GM12878 (cell line): ENCODE measurements at regions not wholly inside any gene's neighbourhood (a gene's known extent, or its start where the extent isn't known, plus 50 kb on each side); places are given as distances from the start of the nearest gene placed in this dataset.

Experiments
- ATAC-seq: fragments of 200-7000 bp; cut with Tn5 transposase; 3 replicates; pipeline ENCODE4 v1.9.1; 2020; ENCODE audit warnings: mild to moderate bottlenecking, moderate library complexity
- BruUV-seq: library from RNA; stranded (reverse); fragments of 400-500 nt; replicated peaks from 2 replicates; lab custom pipeline; 2021; lab: Mats Ljungman, UMichigan
- CTCF ChIA-PET: fragments of 300-600 bp; sonication (Branson Sonifier 250); formaldehyde crosslinking; extraction: SDS; loops from one replicate; lab custom pipeline; 2021; ENCODE audit warnings: inconsistent platforms; lab: Yijun Ruan, JAX
- POLR2A ChIA-PET: fragments of 350-600 bp; formaldehyde crosslinking; extraction: SDS; loops from one replicate; lab custom pipeline; 2021; ENCODE audit warnings: inconsistent platforms; lab: Charles Lee
- RAD21 ChIA-PET: fragments of 300-600 bp; sonication (Branson Sonifier 250); formaldehyde crosslinking; loops from one replicate; lab custom pipeline; 2023; ENCODE audit warnings: antibody characterized with exemption; ENCODE audit not compliant: unreplicated experiment; lab: Charles Lee
- SMC1A ChIA-PET: fragments of 300-600 bp; sonication (Branson Sonifier 250); formaldehyde crosslinking; loops from one replicate; lab custom pipeline; 2023; ENCODE audit not compliant: unreplicated experiment, uncharacterized antibody; lab: Charles Lee
- DNase-seq: peaks from one replicate; pipeline ENCODE4 v3.0.0-alpha.2; 2011; ENCODE audit warnings: low read depth, low spot score
- FAIRE-seq: peaks from 3 replicates; lab custom pipeline; 2011; peaks lifted over from hg19 to GRCh38; lab: Jason Lieb, UNC
- H2AFZ ChIP-seq: 2 replicates; pipeline ENCODE4 v1.6.0; 2011; ENCODE audit warnings: low read depth, low read length, control low read depth; ENCODE audit not compliant: control insufficient read depth
- H3K27ac ChIP-seq: 2 replicates; pipeline ENCODE4 v1.5.1; 2011; ENCODE audit warnings: control low read depth; ENCODE audit not compliant: control insufficient read depth, insufficient read depth
- H3K27me3 ChIP-seq, 2 experiments: replicated peaks in 1 of 2; 2 replicates each; pipeline versions ENCODE4 v1.6.0 to v1.6.1; 2011; ENCODE audit warnings: low read length in 1 of 2; ENCODE audit not compliant: control insufficient read depth in 2 of 2, insufficient read depth in 2 of 2
- H3K36me3 ChIP-seq, 2 experiments: 2 replicates each; pipeline ENCODE4 v1.5.1; 2011; ENCODE audit warnings: low read length in 1 of 2; ENCODE audit not compliant: control insufficient read depth in 2 of 2, insufficient read depth in 2 of 2
- H3K4me1 ChIP-seq: 2 replicates; pipeline ENCODE4 v1.6.1; 2011; ENCODE audit warnings: mild to moderate bottlenecking, low read length, moderate library complexity, mixed read lengths; ENCODE audit not compliant: control insufficient read depth, insufficient read depth
- H3K4me2 ChIP-seq: 2 replicates; pipeline ENCODE4 v1.6.0; 2011; ENCODE audit warnings: control low read depth; ENCODE audit not compliant: control insufficient read depth, insufficient read depth
- H3K4me3 ChIP-seq: fragments of 200-600 bp; sonication (generic); 2 replicates; pipeline ENCODE4 v1.5.1; 2016
- H3K79me2 ChIP-seq: 2 replicates; pipeline ENCODE4 v1.6.0; 2011; ENCODE audit warnings: low read length; ENCODE audit not compliant: control insufficient read depth, insufficient read depth
- H3K9ac ChIP-seq: 2 replicates; pipeline ENCODE4 v1.8.0; 2011; ENCODE audit warnings: low read length, control low read depth, mixed read lengths; ENCODE audit not compliant: control insufficient read depth, insufficient read depth
- H3K9me3 ChIP-seq: replicated peaks from 3 replicates; pipeline ENCODE4 v1.5.1; 2011; ENCODE audit warnings: mild to moderate bottlenecking, low read length; ENCODE audit not compliant: control insufficient read depth, insufficient read depth
- H4K20me1 ChIP-seq: 2 replicates; pipeline ENCODE4 v1.6.0; 2011; ENCODE audit not compliant: control insufficient read depth, insufficient read depth
- CBX3 ChIP-seq: fragments of 200-600 bp; sonication (generic); IDR thresholded peaks from 2 replicates; pipeline ENCODE4 v1.6.1; 2016; ENCODE audit warnings: low read depth, borderline replicate concordance
- CEBPZ ChIP-seq: fragments of 150-350 bp; IDR thresholded peaks from 2 replicates; pipeline ENCODE4 v1.6.1; 2016; ENCODE audit warnings: low read depth, low read length
- CTCF ChIP-seq, 3 experiments: IDR thresholded peaks in 2 of 3; conservative IDR thresholded peaks in 1 of 3; 2 replicates each; pipeline ENCODE4 v1.5.1; 2011; ENCODE audit warnings: low read depth in 3 of 3, low read length in 3 of 3, mild to moderate bottlenecking in 3 of 3, control low read depth in 2 of 3, moderate library complexity in 2 of 3, inconsistent platforms in 1 of 3, mixed read lengths in 1 of 3; ENCODE audit not compliant: control insufficient read depth in 2 of 3, insufficient read depth in 1 of 3; ENCODE audit errors: extremely low read depth in 1 of 3
- DPF2 ChIP-seq: fragments of 450-650 bp; IDR thresholded peaks from 2 replicates; pipeline ENCODE4 v1.6.1; 2017; ENCODE audit warnings: mild to moderate bottlenecking
- IKZF2 ChIP-seq, 2 experiments: fragments of 450-650 bp; IDR thresholded peaks; 2 replicates each; pipeline ENCODE4 v1.6.1; 2017; ENCODE audit warnings: mild to moderate bottlenecking in 2 of 2, moderate library complexity in 2 of 2
- KAT2A ChIP-seq: conservative IDR thresholded peaks from 2 replicates; pipeline ENCODE4 v1.6.1; 2011; ENCODE audit warnings: low read depth, low read length; ENCODE audit not compliant: control insufficient read depth
- MLLT1 ChIP-seq: fragments of 450-650 bp; IDR thresholded peaks from 2 replicates; pipeline ENCODE4 v1.6.1; 2016; ENCODE audit warnings: mild to moderate bottlenecking
- MYB ChIP-seq: fragments of 150-350 bp; IDR thresholded peaks from 2 replicates; pipeline ENCODE4 v1.6.1; 2014; ENCODE audit warnings: mild to moderate bottlenecking, low read depth, low read length, borderline replicate concordance
- NBN ChIP-seq: fragments of 450-650 bp; IDR thresholded peaks from 2 replicates; pipeline ENCODE4 v1.6.1; 2016
- PRDM15 ChIP-seq: fragments of 450-650 bp; formaldehyde crosslinking; IDR thresholded peaks from 2 replicates; pipeline ENCODE4 v1.4.0; 2020; ENCODE audit warnings: mild to moderate bottlenecking, moderate library complexity
- RAD21 ChIP-seq: IDR thresholded peaks from 2 replicates; pipeline ENCODE4 v1.6.1; 2011; ENCODE audit warnings: mild to moderate bottlenecking, low read depth, low read length, moderate library complexity; ENCODE audit not compliant: insufficient read depth
- RBBP5 ChIP-seq: fragments of 200-600 bp; sonication (generic); conservative IDR thresholded peaks from 2 replicates; pipeline ENCODE4 v1.6.1; 2016
- SIN3A ChIP-seq: IDR thresholded peaks from 2 replicates; pipeline ENCODE4 v1.6.1; 2012; ENCODE audit warnings: low read depth, low read length, improper control_type of control experiment
- TCF7 ChIP-seq: IDR thresholded peaks from 2 replicates; pipeline ENCODE4 v1.6.1; 2014; ENCODE audit warnings: antibody characterized with exemption, borderline replicate concordance
- ZNF384 ChIP-seq: IDR thresholded peaks from 2 replicates; pipeline ENCODE4 v1.6.1; 2012; ENCODE audit warnings: low read depth, mild to moderate bottlenecking, low read length, improper control_type of control experiment, borderline replicate concordance
- WGBS: methylation state at CpG from one replicate; pipeline ENCODE4 v1.1.6; 2016; ENCODE audit warnings: low lambda C conversion rate; ENCODE audit not compliant: insufficient replicate concordance, insufficient coverage; ENCODE audit errors: missing lambda C conversion rate; 5-methylcytosine and 5-hydroxymethylcytosine counted together
- in situ Hi-C: fragments of 300-500 bp; cut with MboI; formaldehyde crosslinking; loops from 9 replicates; pipeline ENCODE4 v1.14.3; 2018; ENCODE audit warnings: mixed read lengths
- intact Hi-C: fragments of 100-400 bp; cut with micrococcal nuclease; formaldehyde crosslinking; loops from one replicate; pipeline ENCODE4 v1.14.2; 2022; ENCODE audit not compliant: unreplicated experiment

- Histone ChIP-seq H3K4me3 (no peak overlapping the region), H4K20me1 (no peaks in the 10 kb centered on the region), H3K79me2 (no peaks in the 10 kb centered on the region), H3K4me2 (no peak overlapping the region), H3K9me3 (no peaks in the 10 kb centered on the region), H3K27ac (no peak overlapping the region), H3K27me3 (peaks cover 0 to 6% of the 10 kb centered on the region in 2 experiments), H3K9ac (no peak overlapping the region), H2AFZ (no peak overlapping the region), H3K36me3 (no peaks in the 10 kb centered on the region), H3K4me1 (no peaks in the 10 kb centered on the region)
- TF ChIP-seq KAT2A, result no peak
- no peak for TF ChIP-seq ZNF384
- TF ChIP-seq PRDM15 (CRISPR knock-in tag), result no peak
- no peak for TF ChIP-seq CTCF (IDR thresholded peaks at IDR 0.05 in 2 of 3, conservative IDR thresholded peaks at IDR 0.05 in 1 of 3; ENCODE audit: control insufficient read depth in 2 of 3, extremely low read depth in 1 of 3, insufficient read depth in 1 of 3, low read depth in 3 of 3, low read length in 3 of 3)
- no peak for TF ChIP-seq CEBPZ
- no peak for TF ChIP-seq NBN
- TF ChIP-seq RAD21, result no peak
- no peak for TF ChIP-seq TCF7
- TF ChIP-seq MYB, result no peak
- TF ChIP-seq IKZF2 (IDR thresholded peaks at IDR 0.05), result no peak
- no peak for TF ChIP-seq RBBP5
- no peak for TF ChIP-seq SIN3A
- TF ChIP-seq CBX3, result no peak
- no peak for TF ChIP-seq MLLT1
- no peak for TF ChIP-seq DPF2
- in situ Hi-C loops, result no loop called here
- RAD21 ChIA-PET, result no interaction called here
- ATAC-seq (peak; percentile 34; the same call in 2 of the 3 replicates), FAIRE-seq (no peak), DNase-seq (no peak)
- CTCF ChIA-PET, result interaction anchor here (0.5 kb wide), 1 partner anchor 553 kb away, joined by 3 read pairs; no protein-coding TSS in a partner anchor
- intact Hi-C loops, result no loop called here
- no TSS peak for BruUV-seq
- whole genome bisulfite sequencing, result 9% methylated on average over 6 of the region's 6 CpGs
- POLR2A ChIA-PET, result no interaction called here
- SMC1A ChIA-PET, result no interaction called here
Observed at GRCh38 chr1:37360011-37360410, 114.4 kb upstream of the ZC3H12A start.
